ENCODE measurements at regions not wholly inside any gene's neighbourhood (a gene's known extent, or its start where the extent isn't known, plus 50 kb on each side); places are given as distances from the start of the nearest gene placed in this dataset.

GRCh38 chr6:139881728-139882211, 507.3 kb upstream of the CITED2 start:
- no peak for TF ChIP-seq YY1 (IDR thresholded peaks at IDR 0.05; ENCODE audit: borderline replicate concordance in 1 of 3, control insufficient read depth in 1 of 3, extremely low read depth in 1 of 3, insufficient read depth in 3 of 3, insufficient read length in 1 of 3, insufficient replicate concordance in 2 of 3, low read depth in 1 of 3, low read length in 2 of 3)
- no peak for TF ChIP-seq HOMEZ (CRISPR knock-in tag; IDR thresholded peaks at IDR 0.05)
- no peak for TF ChIP-seq CBX3 (IDR thresholded peaks at IDR 0.05; ENCODE audit: borderline replicate concordance in 1 of 2, low read length in 2 of 2)
- no peak for TF ChIP-seq E2F5 (CRISPR knock-in tag; IDR thresholded peaks at IDR 0.05)
- no peak for TF ChIP-seq BRCA1 (IDR thresholded peaks at IDR 0.05)
- no peak for TF ChIP-seq BRCA1 (CRISPR knock-in tag; IDR thresholded peaks at IDR 0.05)
- no peak for TF ChIP-seq POLR2H (tag; IDR thresholded peaks at IDR 0.05; ENCODE audit: low read depth)
- TF ChIP-seq CTCF (IDR thresholded peaks at IDR 0.05 in 2 of 3, conservative IDR thresholded peaks at IDR 0.05 in 1 of 3; ENCODE audit: insufficient read depth in 2 of 3, low read depth in 1 of 3, low read length in 3 of 3): peak; percentile 44 to 52 (median 48); a peak in 4 of 6 replicates
- TF ChIP-seq SRSF9 (IDR thresholded peaks at IDR 0.05; ENCODE audit: borderline replicate concordance, low read depth, low read length): no peak
- no peak for TF ChIP-seq FOS (IDR thresholded peaks at IDR 0.05; ENCODE audit: extremely low read depth, insufficient read length)

All from K562 (cell line).